Pancreas (tissue), 10 donors: ENCODE measurements at regions not wholly inside any gene's neighbourhood (a gene's known extent, or its start where the extent isn't known, plus 50 kb on each side); places are given as distances from the start of the nearest gene placed in this dataset.
"Not testable (repeated sequence)": the region's sequence is repeated elsewhere in the genome, so short reads cannot be mapped to it uniquely, and the experiment has no call there.

Experiments
- ATAC-seq, 4 donors: fragments of 200-7000 bp; cut with Tn5 transposase; one replicate each; pipeline versions ENCODE4 v1.8.0 to v1.9.1; 2020; ENCODE audit warnings: mild to moderate bottlenecking in 4 of 4, moderate library complexity in 4 of 4
- DNase-seq, 6 donors: peaks; one replicate each; pipeline ENCODE4 v3.0.0-alpha.2; 2020
- FAIRE-seq: peaks from 2 replicates; lab custom pipeline; 2012; peaks lifted over from hg19 to GRCh38; lab: Jason Lieb, UNC
- H3K27ac ChIP-seq, 4 donors: fragments of 200-600 bp; sonication (generic); 1 replicate in 3 of 4; 2 replicates in 1 of 4; pipeline versions ENCODE4 v1.5.0 to v1.8.0; 2020
- H3K27me3 ChIP-seq, 4 donors: fragments of 200-600 bp; one replicate each; pipeline ENCODE4 v1.8.0; 2021
- H3K36me3 ChIP-seq, 3 donors: fragments of 200-600 bp; sonication (generic) in 1 of 3; one replicate each; pipeline versions ENCODE4 v1.5.0 to v1.8.0; 2020 to 2021
- H3K4me1 ChIP-seq, 3 donors: fragments of 200-600 bp; one replicate each; pipeline ENCODE4 v1.8.0; 2021
- H3K4me3 ChIP-seq, 4 donors: fragments of 200-600 bp; sonication (generic) in 2 of 4; one replicate each; pipeline versions ENCODE4 v1.5.0 to v1.8.0; 2020 to 2021
- H3K9me3 ChIP-seq, 4 donors: fragments of 200-600 bp; one replicate each; pipeline ENCODE4 v1.8.0; 2021
- CTCF ChIP-seq, 4 donors: fragments of 200-600 bp; sonication (generic) in 3 of 4; IDR thresholded peaks; one replicate each; pipeline versions ENCODE4 v1.5.0 to v1.8.0; 2021; ENCODE audit warnings: antibody characterized with exemption in 4 of 4
- WGBS, 2 donors: extraction: QIAGEN DNeasy Blood & Tissue Kit; methylation state at CpG; one replicate each; pipeline ENCODE4 v1.1.7; 2013; 5-methylcytosine and 5-hydroxymethylcytosine counted together
- intact Hi-C, 3 donors: fragments of 100-400 bp; cut with DNase I; formaldehyde crosslinking; loops; one replicate each; pipeline versions ENCODE4 v1.11.1 to v1.14.2; 2022
- donor health status: healthy with polysubstance abuse.
- donor health status: DM: no; HTN: no; CAD: no; lungs with moderate emphysema.
- donor health status: DM: no; HTN: no; CAD: no.
- donor health status: control.
- donor health status: control.
- donor health status: Bipolar disorder and iron deficiency.
- donor health status: DM: yes; HTN: yes; CAD: no.
- donor health status: DM: no; HTN: no; CAD: no.
- donor health status: DM: no; HTN: no; CAD: no.
- donor health status: DM: yes; HTN: yes; CAD: no.

GRCh38 chr16:65260746-65261145 lies 138.9 kb upstream of the CDH11 start:
- no peak overlapping the region for H3K27ac ChIP-seq
- no peak for TF ChIP-seq CTCF (IDR thresholded peaks at IDR 0.05)
- no peaks in the 10 kb centered on the region for H3K4me1 ChIP-seq
- no peak overlapping the region for H3K4me3 ChIP-seq
- intact Hi-C loops: no loop called here
- ATAC-seq: no peak
- no peaks in the 10 kb centered on the region for H3K9me3 ChIP-seq
- DNase-seq: no peak
- no peaks in the 10 kb centered on the region for H3K36me3 ChIP-seq
- 59 to 70% methylated on average over 1 of the region's 1 CpG for WGBS, 2 donors
- H3K27me3 ChIP-seq: no peaks in the 10 kb centered on the region
- FAIRE-seq: no peak

GRCh38 chr16:65254144-65254543 lies 132.3 kb upstream of the CDH11 start:
- FAIRE-seq: no peak
- WGBS, 2 donors: 37 to 48% methylated on average over 1 of the region's 1 CpG
- H3K36me3 ChIP-seq: no peaks in the 10 kb centered on the region
- DNase-seq: no peak
- no peak overlapping the region for H3K27ac ChIP-seq
- ATAC-seq: no peak
- no peaks in the 10 kb centered on the region for H3K27me3 ChIP-seq
- no peak for TF ChIP-seq CTCF (IDR thresholded peaks at IDR 0.05)
- no peak overlapping the region for H3K4me3 ChIP-seq
- intact Hi-C loops: no loop called here
- H3K4me1 ChIP-seq: no peaks in the 10 kb centered on the region
- no peaks in the 10 kb centered on the region for H3K9me3 ChIP-seq

- peak in 3 of 6 donors; percentile 12 to 16 (median 15) for DNase-seq
- Histone ChIP-seq H3K27ac (no peak overlapping the region), H3K36me3 (no peaks in the 10 kb centered on the region), H3K4me1 (no peaks in the 10 kb centered on the region), H3K4me3 (no peak overlapping the region), H3K27me3 (no peaks in the 10 kb centered on the region), H3K9me3 (no peaks in the 10 kb centered on the region)
- no peak for FAIRE-seq
- WGBS, 2 donors: 31 to 48% methylated on average over 8 of the region's 8 CpGs
- no peak for TF ChIP-seq CTCF (IDR thresholded peaks at IDR 0.05)
- intact Hi-C loops: no loop called here
- ATAC-seq: peak in 3 of 4 donors; percentile 47 to 66 (median 56)
Measured at GRCh38 chr16:65249768-65250167, 127.9 kb upstream of the CDH11 start.

- no peak overlapping the region for H3K4me3 ChIP-seq
- H3K4me1 ChIP-seq: no peaks in the 10 kb centered on the region
- H3K27ac ChIP-seq: no peak overlapping the region
- no peaks in the 10 kb centered on the region for H3K9me3 ChIP-seq
- intact Hi-C loops: no loop called here
- no peaks in the 10 kb centered on the region for H3K27me3 ChIP-seq
- ATAC-seq: no peak
- no peak for TF ChIP-seq CTCF (IDR thresholded peaks at IDR 0.05)
- 25 to 35% methylated on average over 2 of the region's 2 CpGs for WGBS, 2 donors
- H3K36me3 ChIP-seq: no peaks in the 10 kb centered on the region
- no peak for FAIRE-seq
- DNase-seq: no peak
Measured at GRCh38 chr16:65244787-65245186, 122.9 kb upstream of the CDH11 start.

GRCh38 chr16:65235339-65236177 lies 113.7 kb upstream of the CDH11 start:
- WGBS, 2 donors: 62 to 63% methylated on average over 9 of the region's 9 CpGs
- no peak for FAIRE-seq

GRCh38 chr16:65234721-65235320 lies 113.0 kb upstream of the CDH11 start:
- H3K27ac ChIP-seq, DNase-seq, H3K27me3 ChIP-seq, FAIRE-seq, H3K36me3 ChIP-seq, ATAC-seq, H3K4me3 ChIP-seq, intact Hi-C loops, H3K4me1 ChIP-seq, H3K9me3 ChIP-seq: not testable (repeated sequence)
- WGBS, 2 donors: 67 to 75% methylated on average over 15 to 16 of the region's 16 CpGs

More at GRCh38 chr16:65235339-65236177, 113.7 kb upstream of the CDH11 start:
- Histone ChIP-seq H3K27me3 (no peaks in the 10 kb centered on the region), H3K4me1 (no peaks in the 10 kb centered on the region), H3K36me3 (no peaks in the 10 kb centered on the region), H3K4me3 (no peak overlapping the region), H3K27ac (no peak overlapping the region), H3K9me3 (no peaks in the 10 kb centered on the region)
- intact Hi-C loops: no loop called here
- no peak for TF ChIP-seq CTCF (IDR thresholded peaks at IDR 0.05)
- ATAC-seq (no peak), DNase-seq (no peak)
